PFSK-1 (cell line): ENCODE measurements at regions not wholly inside any gene's neighbourhood (a gene's known extent, or its start where the extent isn't known, plus 50 kb on each side); places are given as distances from the start of the nearest gene placed in this dataset.

Source experiments
- POLR2AphosphoS5 ChIP-seq: IDR thresholded peaks from 2 replicates; pipeline ENCODE4 v1.6.1; 2012; ENCODE audit warnings: low read depth, mild to moderate bottlenecking, control low read depth, low read length, moderate library complexity
- TAF1 ChIP-seq: IDR thresholded peaks from 2 replicates; pipeline ENCODE4 v1.6.1; 2012; ENCODE audit warnings: low read length, control low read depth, borderline replicate concordance; ENCODE audit not compliant: insufficient read depth

DNA sequence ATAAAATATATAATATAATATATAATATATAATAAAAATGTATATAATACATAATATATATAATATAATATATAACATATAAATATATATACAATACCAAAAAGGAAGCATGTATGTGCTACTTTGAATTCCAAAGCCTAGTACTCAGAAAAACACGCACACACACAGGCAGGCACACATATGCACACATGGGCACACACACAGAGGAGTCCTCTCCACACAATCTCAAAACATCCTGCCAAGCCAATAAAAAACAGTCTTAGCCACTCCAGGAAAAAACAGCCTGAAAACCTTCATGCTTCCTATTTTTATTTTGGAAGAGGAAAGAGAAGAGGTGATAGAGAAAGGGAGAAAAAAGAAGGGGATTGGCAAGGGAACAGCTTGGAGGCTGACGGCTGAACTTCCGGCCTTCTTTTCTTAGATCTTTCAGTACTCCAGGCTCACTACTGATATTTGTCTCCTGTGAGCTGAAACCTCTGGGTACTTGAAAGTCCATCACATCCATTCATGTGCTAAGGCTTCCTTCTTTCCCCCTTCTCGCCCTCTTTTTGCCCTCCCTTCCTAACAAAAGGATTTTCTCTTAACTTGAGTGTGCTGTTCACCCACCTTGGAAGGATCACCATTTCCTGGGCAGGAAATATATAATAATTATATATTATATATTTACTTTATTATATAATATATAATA is 394.2 kb downstream of the NUAK1 start:
- TF ChIP-seq POLR2AphosphoS5 (no peak), TAF1 (no peak)
